B cell (primary cell): ENCODE measurements at regions not wholly inside any gene's neighbourhood (a gene's known extent, or its start where the extent isn't known, plus 50 kb on each side); places are given as distances from the start of the nearest gene placed in this dataset.

ENCODE experiments used
- EZH2 ChIP-seq: IDR thresholded peaks from 2 replicates; pipeline ENCODE4 v1.6.1; 2012; ENCODE audit warnings: borderline replicate concordance, low read depth, mild to moderate bottlenecking, moderate library complexity, low read length; ENCODE audit not compliant: insufficient read depth, poor library complexity, severe bottlenecking
- TF ChIP-seq, protein P1 (sequence below): fragments of 200-600 bp; IDR thresholded peaks from one replicate; pipeline ENCODE4 v1.8.0; 2022; ENCODE audit warnings: antibody characterized with exemption, mild to moderate bottlenecking

DNA sequence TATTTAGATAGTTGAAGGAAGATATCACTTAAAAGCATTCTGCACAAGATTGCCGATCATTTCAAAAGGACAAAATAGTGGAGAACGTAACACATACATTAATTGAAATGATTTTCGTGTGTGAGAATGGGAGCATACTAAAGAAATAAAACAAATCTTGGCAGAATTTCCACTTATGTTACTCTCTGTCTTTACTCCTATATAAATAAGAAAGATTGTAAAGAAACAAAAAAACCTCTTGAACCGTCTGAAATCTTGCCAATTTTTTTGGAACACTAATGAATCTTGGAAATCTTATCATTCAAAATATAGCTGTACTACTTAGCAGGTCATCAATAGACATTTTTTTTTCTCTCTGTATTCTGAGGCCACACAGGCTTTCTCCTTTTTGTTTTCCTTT, 528.8 kb upstream of the NCAM2 start:
- TF ChIP-seq, protein P1, sequence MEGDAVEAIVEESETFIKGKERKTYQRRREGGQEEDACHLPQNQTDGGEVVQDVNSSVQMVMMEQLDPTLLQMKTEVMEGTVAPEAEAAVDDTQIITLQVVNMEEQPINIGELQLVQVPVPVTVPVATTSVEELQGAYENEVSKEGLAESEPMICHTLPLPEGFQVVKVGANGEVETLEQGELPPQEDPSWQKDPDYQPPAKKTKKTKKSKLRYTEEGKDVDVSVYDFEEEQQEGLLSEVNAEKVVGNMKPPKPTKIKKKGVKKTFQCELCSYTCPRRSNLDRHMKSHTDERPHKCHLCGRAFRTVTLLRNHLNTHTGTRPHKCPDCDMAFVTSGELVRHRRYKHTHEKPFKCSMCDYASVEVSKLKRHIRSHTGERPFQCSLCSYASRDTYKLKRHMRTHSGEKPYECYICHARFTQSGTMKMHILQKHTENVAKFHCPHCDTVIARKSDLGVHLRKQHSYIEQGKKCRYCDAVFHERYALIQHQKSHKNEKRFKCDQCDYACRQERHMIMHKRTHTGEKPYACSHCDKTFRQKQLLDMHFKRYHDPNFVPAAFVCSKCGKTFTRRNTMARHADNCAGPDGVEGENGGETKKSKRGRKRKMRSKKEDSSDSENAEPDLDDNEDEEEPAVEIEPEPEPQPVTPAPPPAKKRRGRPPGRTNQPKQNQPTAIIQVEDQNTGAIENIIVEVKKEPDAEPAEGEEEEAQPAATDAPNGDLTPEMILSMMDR = no peak
- no peak for TF ChIP-seq EZH2
